HS-27A (cell line): ENCODE measurements at regions not wholly inside any gene's neighbourhood (a gene's known extent, or its start where the extent isn't known, plus 50 kb on each side); places are given as distances from the start of the nearest gene placed in this dataset.
A peak's percentile ranks its signal among the peaks of the same experiment; 100 is the strongest.
"Not testable (repeated sequence)": the region's sequence is repeated elsewhere in the genome, so short reads cannot be mapped to it uniquely, and the experiment has no call there.

Source experiments
- DNase-seq: peaks from one replicate; pipeline ENCODE4 v3.0.0-alpha.2; 2012; ENCODE audit warnings: low read depth, missing footprints

GRCh38 chr4:134879019-134879418 is 677.4 kb upstream of the PABPC4L start:
- no peak for DNase-seq

GRCh38 chr4:134867027-134867426 is 665.4 kb upstream of the PABPC4L start:
- DNase-seq, result no peak

GRCh38 chr4:134865675-134866074 is 664.1 kb upstream of the PABPC4L start:
- DNase-seq, result no peak

GRCh38 chr4:134862116-134862515 is 660.5 kb upstream of the PABPC4L start:
- DNase-seq, result peak; percentile 17

- no peak for DNase-seq
These were observed 647.1 kb upstream of the PABPC4L start for GRCh38 chr4:134848681-134849080.

- not testable (repeated sequence) for DNase-seq
These were observed 629.2 kb upstream of the PABPC4L start for GRCh38 chr4:134830741-134831140.

- DNase-seq, result no peak
These were observed 611.0 kb upstream of the PABPC4L start for GRCh38 chr4:134812611-134813010.

- DNase-seq, result no peak
These were observed 605.7 kb upstream of the PABPC4L start for GRCh38 chr4:134807231-134807745.

- DNase-seq, result no peak
These were observed 597.0 kb upstream of the PABPC4L start for GRCh38 chr4:134798573-134798972.

- DNase-seq, result peak; percentile 20
These were observed 585.7 kb upstream of the PABPC4L start for GRCh38 chr4:134787315-134787714.

- no peak for DNase-seq
These were observed 578.7 kb upstream of the PABPC4L start for GRCh38 chr4:134780244-134780643.

GRCh38 chr4:134777606-134778005 is 576.0 kb upstream of the PABPC4L start:
- no peak for DNase-seq

- no peak for DNase-seq
These were observed 572.0 kb upstream of the PABPC4L start for GRCh38 chr4:134773497-134774000.

GRCh38 chr4:134762053-134762452 is 560.5 kb upstream of the PABPC4L start:
- DNase-seq, result no peak

GRCh38 chr4:134756421-134756820 is 554.8 kb upstream of the PABPC4L start:
- no peak for DNase-seq

GRCh38 chr4:134754301-134755019 is 552.9 kb upstream of the PABPC4L start:
- DNase-seq, result no peak

- DNase-seq, result no peak
These were observed 551.8 kb upstream of the PABPC4L start for GRCh38 chr4:134753390-134753789.

GRCh38 chr4:134747108-134747805 is 545.7 kb upstream of the PABPC4L start:
- no peak for DNase-seq

GRCh38 chr4:134740290-134740689 is 538.7 kb upstream of the PABPC4L start:
- no peak for DNase-seq

GRCh38 chr4:134735901-134736300 is 534.3 kb upstream of the PABPC4L start:
- DNase-seq, result no peak

GRCh38 chr4:134727696-134728095 is 526.1 kb upstream of the PABPC4L start:
- DNase-seq, result no peak

GRCh38 chr4:134722306-134722705 is 520.7 kb upstream of the PABPC4L start:
- DNase-seq, result no peak

- no peak for DNase-seq
These were observed 518.4 kb upstream of the PABPC4L start for GRCh38 chr4:134720030-134720429.
